Lower lobe of right lung (tissue), 2 donors: ENCODE measurements at regions not wholly inside any gene's neighbourhood (a gene's known extent, or its start where the extent isn't known, plus 50 kb on each side); places are given as distances from the start of the nearest gene placed in this dataset.

ENCODE experiments used
- ATAC-seq, 2 donors: fragments of 200-7000 bp; cut with Tn5 transposase; one replicate each; pipeline ENCODE4 v1.9.1; 2020 to 2022; ENCODE audit warnings: mild to moderate bottlenecking in 2 of 2, moderate library complexity in 2 of 2
- DNase-seq: peaks from one replicate; pipeline ENCODE4 v3.0.0-alpha.2; 2020
- H3K27ac ChIP-seq: fragments of 200-600 bp; one replicate; pipeline ENCODE4 v1.8.0; 2022
- H3K27me3 ChIP-seq: fragments of 200-600 bp; one replicate; pipeline ENCODE4 v1.8.0; 2022; ENCODE audit warnings: low read depth
- H3K36me3 ChIP-seq: fragments of 200-600 bp; one replicate; pipeline ENCODE4 v1.8.0; 2022; ENCODE audit warnings: mild to moderate bottlenecking
- H3K4me1 ChIP-seq: fragments of 200-600 bp; one replicate; pipeline ENCODE4 v1.8.0; 2022
- H3K4me3 ChIP-seq: fragments of 200-600 bp; one replicate; pipeline ENCODE4 v1.8.0; 2022; ENCODE audit warnings: mild to moderate bottlenecking
- H3K9me3 ChIP-seq: fragments of 200-600 bp; one replicate; pipeline ENCODE4 v1.8.0; 2022
- intact Hi-C: fragments of 100-400 bp; cut with DNase I; formaldehyde crosslinking; loops from one replicate; pipeline ENCODE4 v1.11.0; 2022
- TF ChIP-seq, protein P1 (sequence below): fragments of 200-600 bp; IDR thresholded peaks from one replicate; pipeline ENCODE4 v1.8.0; 2022; ENCODE audit warnings: antibody characterized with exemption, mild to moderate bottlenecking
- donor health status: DM: no; HTN: yes; CAD: no; lungs with severe emphysema.

DNA sequence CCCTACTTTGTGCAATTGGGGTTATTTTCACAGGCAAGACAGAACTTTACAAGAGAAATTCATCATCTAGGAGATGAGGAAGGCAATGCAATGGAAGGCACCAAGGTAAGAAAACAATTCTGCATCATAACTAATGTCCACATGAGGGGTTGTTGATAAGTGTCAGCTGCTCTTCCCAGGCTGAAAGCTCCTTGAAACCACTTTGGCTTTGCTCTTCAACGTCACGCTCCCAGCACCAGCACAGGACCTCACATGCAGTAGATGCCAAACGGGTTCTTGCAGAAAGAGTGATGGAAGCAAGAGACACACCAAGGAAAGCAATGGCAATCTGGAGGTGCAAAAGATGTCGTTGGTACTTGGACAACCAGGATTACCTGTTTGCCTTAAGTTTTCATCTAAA is 485.5 kb downstream of the BCL11B start:
- no peak overlapping the region for H3K4me3 ChIP-seq
- TF ChIP-seq, protein P1, sequence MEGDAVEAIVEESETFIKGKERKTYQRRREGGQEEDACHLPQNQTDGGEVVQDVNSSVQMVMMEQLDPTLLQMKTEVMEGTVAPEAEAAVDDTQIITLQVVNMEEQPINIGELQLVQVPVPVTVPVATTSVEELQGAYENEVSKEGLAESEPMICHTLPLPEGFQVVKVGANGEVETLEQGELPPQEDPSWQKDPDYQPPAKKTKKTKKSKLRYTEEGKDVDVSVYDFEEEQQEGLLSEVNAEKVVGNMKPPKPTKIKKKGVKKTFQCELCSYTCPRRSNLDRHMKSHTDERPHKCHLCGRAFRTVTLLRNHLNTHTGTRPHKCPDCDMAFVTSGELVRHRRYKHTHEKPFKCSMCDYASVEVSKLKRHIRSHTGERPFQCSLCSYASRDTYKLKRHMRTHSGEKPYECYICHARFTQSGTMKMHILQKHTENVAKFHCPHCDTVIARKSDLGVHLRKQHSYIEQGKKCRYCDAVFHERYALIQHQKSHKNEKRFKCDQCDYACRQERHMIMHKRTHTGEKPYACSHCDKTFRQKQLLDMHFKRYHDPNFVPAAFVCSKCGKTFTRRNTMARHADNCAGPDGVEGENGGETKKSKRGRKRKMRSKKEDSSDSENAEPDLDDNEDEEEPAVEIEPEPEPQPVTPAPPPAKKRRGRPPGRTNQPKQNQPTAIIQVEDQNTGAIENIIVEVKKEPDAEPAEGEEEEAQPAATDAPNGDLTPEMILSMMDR, result no peak
- H3K9me3 ChIP-seq, result no peaks in the 10 kb centered on the region
- H3K27me3 ChIP-seq, result peaks cover 6% of the 10 kb centered on the region
- intact Hi-C loops, result no loop called here
- no peaks in the 10 kb centered on the region for H3K36me3 ChIP-seq
- DNase-seq (no peak), ATAC-seq (no peak)
- H3K4me1 ChIP-seq, result no peaks in the 10 kb centered on the region
- no peak overlapping the region for H3K27ac ChIP-seq

DNA sequence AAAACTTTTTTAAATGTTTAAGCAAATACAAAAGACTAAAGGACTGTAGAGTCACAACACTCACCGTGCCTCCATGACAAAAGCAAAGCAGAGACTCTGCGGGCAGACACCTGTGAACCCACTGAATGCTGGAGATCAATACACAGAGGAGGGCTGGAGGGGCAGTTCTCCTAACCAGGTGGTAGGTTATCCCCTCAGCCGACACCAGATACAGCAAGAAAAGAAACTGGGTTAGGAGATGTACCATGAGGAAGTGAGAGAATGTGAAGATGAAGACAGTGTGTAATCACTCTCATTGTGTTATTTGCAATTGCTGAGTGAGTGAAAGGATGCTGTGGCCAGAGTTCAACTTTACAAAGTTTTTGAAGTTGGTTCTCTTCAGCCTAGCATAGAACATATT is 480.3 kb downstream of the BCL11B start:
- ATAC-seq (no peak), DNase-seq (no peak)
- Histone ChIP-seq H3K27me3 (peaks cover 6% of the 10 kb centered on the region), H3K9me3 (no peaks in the 10 kb centered on the region), H3K27ac (no peak overlapping the region), H3K4me1 (no peaks in the 10 kb centered on the region), H3K4me3 (no peak overlapping the region), H3K36me3 (no peaks in the 10 kb centered on the region)
- TF ChIP-seq, protein P1, result no peak
- intact Hi-C loops, result no loop called here

DNA sequence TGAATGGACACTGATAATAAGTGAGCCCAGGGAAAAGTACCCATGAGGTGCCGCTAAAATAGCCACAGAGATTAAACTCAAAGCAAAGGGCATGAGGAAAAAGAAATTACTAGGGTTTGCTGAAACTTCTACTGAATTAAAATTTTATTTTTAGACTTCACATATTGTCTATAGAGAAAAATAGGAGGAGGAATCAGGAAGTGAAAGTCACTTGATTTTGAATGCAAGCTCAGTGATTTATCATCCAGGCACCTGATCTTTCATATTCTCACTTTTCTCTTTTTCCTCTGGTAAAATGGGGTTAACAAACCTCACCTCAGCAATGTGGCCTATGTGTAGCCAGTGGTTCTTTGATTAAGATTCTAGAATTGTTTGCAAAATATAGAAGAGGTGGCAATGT is 479.8 kb downstream of the BCL11B start:
- no peaks in the 10 kb centered on the region for H3K4me1 ChIP-seq
- H3K27me3 ChIP-seq, result peaks cover 6% of the 10 kb centered on the region
- no peak overlapping the region for H3K27ac ChIP-seq
- H3K9me3 ChIP-seq, result no peaks in the 10 kb centered on the region
- H3K4me3 ChIP-seq, result no peak overlapping the region
- H3K36me3 ChIP-seq, result no peaks in the 10 kb centered on the region
- DNase-seq (no peak), ATAC-seq (no peak)
- TF ChIP-seq, protein P1, result no peak
- intact Hi-C loops, result no loop called here

DNA sequence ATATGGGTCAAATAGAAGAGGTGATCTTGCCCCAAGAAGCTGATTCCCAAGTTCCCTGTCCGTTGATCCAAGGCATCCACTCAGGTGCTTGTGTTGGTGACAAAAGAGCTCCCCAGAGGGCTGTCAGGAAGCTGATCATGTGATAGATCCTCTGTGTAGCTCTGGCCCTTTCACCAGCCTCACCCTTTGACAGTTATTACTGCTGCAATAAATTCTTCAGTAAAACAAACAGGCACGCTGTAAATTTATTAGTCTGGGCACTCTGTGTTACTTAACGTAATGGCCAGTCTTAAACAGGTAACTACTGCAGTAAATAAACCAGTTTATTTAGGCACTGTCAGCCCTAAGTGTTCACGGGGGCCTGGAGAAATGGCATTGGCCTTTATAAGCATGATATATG is 473.9 kb downstream of the BCL11B start:
- intact Hi-C loops, result no loop called here
- Histone ChIP-seq H3K27me3 (no peaks in the 10 kb centered on the region), H3K9me3 (no peaks in the 10 kb centered on the region), H3K36me3 (no peaks in the 10 kb centered on the region), H3K4me3 (no peak overlapping the region), H3K27ac (no peak overlapping the region), H3K4me1 (no peaks in the 10 kb centered on the region)
- no peak for DNase-seq
- TF ChIP-seq, protein P1, result no peak
- ATAC-seq, result no peak

DNA sequence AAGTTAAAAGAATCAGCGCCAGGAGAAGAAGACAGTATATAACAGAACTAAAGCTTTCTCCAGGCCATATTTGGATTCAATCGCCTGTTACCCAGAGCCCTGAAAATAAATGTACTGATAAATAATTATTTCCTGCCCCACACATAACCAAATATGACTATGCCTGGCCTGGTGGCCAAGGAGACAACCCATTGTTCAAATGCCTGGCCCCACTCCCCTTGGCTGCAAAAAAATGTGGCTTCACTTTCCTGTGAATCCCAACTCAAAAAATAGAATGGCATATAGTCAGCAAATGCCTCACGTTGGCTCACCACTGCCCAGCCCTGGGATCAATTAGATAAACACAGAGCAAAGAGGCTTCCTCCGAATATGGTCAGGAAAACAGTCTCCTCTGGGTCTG is 472.1 kb downstream of the BCL11B start:
- TF ChIP-seq, protein P1, result no peak
- Histone ChIP-seq H3K4me3 (no peak overlapping the region), H3K4me1 (no peaks in the 10 kb centered on the region), H3K27ac (no peak overlapping the region), H3K27me3 (no peaks in the 10 kb centered on the region), H3K36me3 (no peaks in the 10 kb centered on the region), H3K9me3 (no peaks in the 10 kb centered on the region)
- ATAC-seq, result no peak
- no peak for DNase-seq
- intact Hi-C loops, result no loop called here

DNA sequence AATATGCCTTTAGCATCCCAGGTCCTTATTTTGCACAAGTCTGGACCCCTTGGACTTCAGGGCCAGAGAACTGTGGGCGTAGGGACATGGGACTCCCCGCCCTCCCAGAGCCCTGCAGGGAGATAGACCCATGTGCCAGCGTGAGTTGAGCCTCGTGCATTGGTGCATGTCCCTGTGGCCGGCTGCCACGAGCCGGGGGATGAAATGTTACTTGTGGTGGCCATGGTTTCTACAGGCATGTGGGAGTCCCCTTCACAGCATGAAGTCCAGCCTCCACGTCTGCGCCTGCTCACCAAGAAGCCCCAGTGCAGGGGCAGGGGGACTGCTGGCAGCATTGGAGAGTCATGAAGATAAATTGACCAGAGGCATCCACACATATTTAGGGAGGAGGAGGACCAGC is 470.0 kb downstream of the BCL11B start:
- Histone ChIP-seq H3K27ac (no peak overlapping the region), H3K9me3 (no peaks in the 10 kb centered on the region), H3K36me3 (no peaks in the 10 kb centered on the region), H3K4me3 (no peak overlapping the region), H3K4me1 (no peaks in the 10 kb centered on the region), H3K27me3 (no peaks in the 10 kb centered on the region)
- no peak for ATAC-seq
- intact Hi-C loops, result no loop called here
- TF ChIP-seq, protein P1, result no peak
- no peak for DNase-seq
